ENCODE measurements at regions not wholly inside any gene's neighbourhood (a gene's known extent, or its start where the extent isn't known, plus 50 kb on each side); places are given as distances from the start of the nearest gene placed in this dataset.

DNA sequence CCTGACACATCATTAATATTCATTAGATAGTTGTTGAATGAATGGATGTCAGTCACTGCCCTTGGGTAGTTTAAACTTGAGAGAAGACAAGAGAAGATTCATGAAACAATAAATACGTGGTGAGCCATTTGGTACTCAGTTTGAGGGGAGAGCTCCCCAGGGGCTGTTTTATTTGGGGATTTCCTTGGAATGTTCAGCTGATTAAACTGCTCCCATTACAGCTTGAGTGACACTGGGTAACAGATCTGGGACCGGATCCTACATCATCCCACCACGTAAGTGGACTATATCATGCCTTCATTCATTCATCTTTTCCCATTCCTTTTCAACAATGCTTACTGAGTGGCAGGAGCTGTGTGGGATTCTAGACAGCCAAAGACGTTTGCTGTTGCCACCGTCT is 162.0 kb downstream of the FAT3 start:
- DNase-seq, result no peak

DNA sequence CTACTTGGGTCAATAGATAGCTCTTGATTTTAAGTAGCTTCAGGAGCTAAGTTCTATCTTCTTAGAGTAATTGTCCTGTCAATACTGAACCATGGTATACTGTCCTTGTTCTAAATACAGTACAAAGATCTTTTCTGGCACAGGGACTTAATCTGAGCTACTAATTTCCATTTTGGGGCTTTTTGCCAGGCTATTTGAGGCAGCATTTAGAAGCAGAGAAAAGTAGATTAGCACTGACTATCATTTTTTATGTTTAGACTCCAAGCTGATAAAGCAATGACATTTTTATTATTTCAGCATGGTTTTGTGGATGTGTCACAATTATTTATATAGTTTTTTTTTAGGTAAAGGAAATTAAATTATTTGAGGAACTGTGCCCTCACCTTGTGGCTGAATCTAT is 163.2 kb downstream of the FAT3 start:
- no peak for DNase-seq

DNA sequence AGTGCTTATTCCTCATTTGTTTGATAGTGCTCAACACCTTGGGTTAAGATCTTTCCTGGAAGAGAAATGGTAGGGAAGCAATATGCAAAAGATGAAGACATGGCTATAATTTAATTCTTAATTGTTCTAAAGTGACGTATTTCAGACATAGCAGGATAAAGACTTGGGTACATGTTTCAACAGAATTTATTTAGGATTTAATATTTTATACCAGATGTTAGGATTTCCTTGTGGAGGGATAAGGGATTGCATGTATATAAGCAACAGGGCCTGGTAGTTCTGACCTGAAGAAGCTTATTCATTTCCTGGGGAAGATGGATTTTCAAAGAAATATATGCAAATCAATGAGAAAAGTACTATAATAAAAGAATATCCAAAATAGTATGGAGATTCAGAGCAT is 163.8 kb downstream of the FAT3 start:
- DNase-seq, result no peak

DNA sequence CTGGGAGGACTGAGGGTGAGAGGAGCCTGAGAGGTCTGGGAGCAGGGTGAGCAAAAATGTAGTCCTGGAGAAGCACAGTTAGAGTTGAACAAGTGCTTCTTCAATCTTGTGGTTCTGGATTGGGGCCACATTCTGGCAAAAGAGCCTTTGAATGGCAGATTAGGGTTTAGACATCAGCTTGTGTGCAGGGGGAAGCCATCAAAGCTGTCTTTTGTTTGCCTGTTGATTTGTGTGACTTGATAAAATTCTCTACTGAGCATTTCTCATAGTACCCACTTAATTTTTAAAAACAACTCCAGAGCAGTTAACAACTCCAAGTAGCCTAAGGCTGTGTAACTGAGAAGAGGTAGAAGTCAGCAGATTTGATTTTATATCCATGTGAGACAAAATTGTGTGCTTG is 166.2 kb downstream of the FAT3 start:
- no peak for DNase-seq

DNA sequence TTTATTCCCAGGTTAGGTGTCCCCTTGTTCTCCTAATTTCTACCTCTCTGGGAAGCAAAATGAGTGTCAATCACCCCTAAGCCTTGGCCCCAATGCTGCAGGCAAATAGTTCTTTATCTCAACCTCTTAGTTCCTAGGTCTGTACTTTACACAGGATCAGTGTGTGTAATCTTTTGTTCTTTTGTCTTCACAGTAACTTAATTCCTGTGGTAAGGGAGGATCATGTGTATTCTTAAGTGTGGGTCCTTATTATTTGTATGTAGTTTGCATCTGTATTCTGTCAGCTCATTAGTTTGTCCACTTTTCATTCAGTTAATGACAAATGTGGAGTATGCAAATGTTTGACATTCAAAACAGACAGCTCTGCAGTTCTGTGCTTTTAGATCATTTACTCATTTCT is 166.7 kb downstream of the FAT3 start:
- no peak for DNase-seq

DNA sequence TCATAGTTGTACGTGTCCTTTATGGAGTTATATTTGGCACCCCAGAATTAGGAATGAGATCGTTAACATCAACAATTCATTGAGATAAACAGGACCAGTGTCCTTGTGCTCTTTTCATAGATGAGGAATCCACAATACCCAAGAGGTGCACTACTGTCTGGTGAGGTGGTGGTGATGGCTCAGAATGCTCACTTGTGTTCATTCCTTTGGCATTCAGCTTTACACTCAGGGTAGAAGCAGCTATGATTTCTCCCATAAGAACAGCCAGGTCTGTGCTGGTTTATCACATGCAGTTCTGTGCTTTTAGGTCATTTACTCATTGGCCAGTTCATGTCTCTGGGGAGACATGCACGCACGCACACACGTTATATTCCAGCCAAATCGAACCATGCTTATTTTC is 167.2 kb downstream of the FAT3 start:
- DNase-seq, result no peak

DNA sequence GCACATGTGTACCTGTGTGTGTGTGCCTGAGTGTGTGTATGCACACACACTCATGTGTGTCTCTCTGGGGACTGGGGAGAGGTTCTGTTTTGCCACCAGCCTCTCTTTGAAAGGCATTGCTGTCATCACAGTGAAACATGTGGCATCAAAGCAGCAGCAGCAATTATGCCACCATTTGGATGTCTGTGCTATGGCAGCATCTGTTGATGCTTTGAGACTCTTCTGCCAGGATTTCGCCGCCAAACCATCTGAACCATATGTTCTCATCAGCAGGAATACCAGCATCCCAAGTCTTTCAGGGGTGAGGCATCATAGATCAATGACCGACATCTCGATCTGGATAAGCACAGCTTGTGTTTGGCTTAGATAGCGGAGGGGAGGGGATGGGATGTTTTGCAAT is 168.6 kb downstream of the FAT3 start:
- DNase-seq, result no peak

DNA sequence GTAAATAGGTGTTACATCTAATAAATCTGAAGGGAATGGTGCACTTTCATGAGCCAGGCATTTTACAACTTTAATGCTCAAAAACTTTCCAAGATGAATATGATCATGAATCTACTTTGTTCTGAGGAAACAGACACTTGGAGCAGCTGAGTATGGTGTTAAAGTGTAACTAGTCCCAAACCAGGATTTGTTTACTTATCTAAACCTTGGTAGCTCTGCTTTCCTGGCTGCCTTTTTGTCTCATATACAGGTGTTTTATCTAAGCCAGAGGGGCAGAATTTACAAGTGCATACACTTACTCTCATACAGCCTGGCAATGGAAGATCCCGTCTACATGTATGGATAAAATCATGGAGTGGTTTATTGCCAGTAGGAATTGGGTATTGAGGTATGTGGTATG is 171.5 kb downstream of the FAT3 start:
- DNase-seq, result no peak

DNA sequence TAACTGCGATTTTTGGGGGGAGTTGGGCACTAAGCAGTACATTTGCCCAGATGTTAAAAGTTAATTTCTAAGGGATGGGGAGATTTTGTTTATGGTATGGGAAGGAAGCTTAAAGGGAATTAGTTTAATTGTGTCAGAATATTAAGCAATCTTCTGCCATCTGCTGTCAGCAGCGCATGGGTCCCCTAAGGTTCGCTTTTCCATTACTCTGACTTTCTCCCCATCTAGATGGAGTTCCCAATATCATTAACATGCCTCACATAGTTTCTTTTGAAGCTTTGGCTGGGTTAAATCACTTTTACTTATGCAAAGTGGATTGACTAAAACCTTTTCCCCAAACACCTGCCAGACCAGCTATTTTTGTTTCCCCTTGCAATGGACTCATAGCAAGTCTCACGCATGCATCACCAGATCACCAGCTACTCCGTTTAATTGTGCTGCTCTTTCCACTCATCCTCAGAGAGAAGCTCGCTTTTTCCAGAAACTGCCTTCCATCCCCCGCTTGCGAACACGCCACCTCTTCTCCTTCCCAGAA is 172.7 kb downstream of the FAT3 start:
- DNase-seq, result no peak

DNA sequence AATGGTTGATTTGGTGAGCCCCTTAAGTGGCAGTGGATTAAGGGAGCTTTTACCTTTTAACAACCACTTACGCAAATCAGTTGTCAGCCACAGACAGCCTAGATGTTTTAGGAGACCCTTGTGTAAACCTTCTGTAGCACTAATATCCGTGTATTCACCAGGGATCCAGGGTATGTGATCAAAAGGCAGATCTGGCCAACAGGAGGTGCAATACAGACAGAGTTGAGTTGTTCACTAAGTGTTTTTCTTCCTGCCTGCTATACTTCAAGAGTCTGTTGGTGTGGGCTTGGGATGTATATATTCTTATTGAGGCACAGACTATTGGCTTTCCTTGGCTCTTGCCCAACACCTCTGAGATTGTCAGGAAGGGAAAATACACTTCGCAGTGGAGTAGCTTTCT is 175.1 kb downstream of the FAT3 start:
- DNase-seq, result no peak

DNA sequence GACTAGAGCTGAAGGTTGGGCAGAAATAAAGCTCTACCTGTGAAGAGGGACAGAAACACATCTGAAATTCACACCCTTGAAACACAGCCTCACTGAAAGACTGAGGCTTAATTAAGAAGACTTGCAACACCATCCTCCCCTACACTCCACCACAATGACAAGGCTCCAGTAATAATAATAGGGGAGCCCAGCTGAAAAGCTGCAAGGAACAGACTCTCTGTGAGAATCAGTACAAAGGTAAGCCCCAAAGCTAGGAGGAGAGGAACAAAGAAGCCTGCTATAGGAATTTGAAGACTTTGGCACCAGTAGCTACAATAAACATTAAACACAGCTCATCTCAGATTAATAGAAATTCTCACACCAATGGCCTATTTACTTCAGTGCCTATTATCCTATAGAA is 176.9 kb downstream of the FAT3 start:
- DNase-seq, result no peak

DNA sequence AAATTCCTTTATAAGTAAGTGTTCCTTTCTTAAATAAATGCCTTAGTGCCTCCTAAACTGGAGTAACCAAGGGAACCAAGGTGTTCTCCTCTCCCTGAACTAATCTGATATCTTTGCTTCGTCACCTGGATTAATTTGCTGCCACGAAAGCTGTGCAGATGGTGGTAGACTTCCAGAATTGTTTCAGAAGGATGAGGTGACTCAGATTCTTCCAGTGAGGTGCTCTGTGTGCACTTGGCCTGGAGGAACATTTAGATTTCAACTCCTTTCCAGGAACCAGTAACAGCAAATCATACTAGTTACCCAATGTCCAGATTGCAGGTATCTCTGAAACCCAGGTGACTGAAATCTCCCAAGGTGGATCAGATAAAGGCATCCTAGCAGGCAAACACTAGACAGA is 181.9 kb downstream of the FAT3 start:
- no peak for DNase-seq

DNA sequence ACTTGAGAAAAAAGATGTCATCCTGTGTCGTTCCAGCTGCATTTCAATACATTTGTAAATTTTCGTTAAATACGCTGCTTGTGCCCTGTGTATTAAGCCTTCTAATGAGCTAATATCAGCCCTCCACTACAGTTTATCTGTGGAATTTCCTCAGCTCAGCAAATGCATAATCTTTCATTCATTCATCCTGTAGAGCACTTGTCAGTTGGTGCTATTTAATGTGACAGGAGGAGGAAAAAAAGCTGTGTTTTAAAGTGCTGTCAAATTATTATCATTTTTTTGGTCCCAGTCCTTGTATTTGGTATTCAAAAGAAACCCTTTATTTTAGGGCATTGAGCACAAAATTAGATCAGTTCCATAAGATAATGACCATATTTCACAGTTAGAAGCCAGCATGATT is 184.7 kb downstream of the FAT3 start:
- no peak for DNase-seq

DNA sequence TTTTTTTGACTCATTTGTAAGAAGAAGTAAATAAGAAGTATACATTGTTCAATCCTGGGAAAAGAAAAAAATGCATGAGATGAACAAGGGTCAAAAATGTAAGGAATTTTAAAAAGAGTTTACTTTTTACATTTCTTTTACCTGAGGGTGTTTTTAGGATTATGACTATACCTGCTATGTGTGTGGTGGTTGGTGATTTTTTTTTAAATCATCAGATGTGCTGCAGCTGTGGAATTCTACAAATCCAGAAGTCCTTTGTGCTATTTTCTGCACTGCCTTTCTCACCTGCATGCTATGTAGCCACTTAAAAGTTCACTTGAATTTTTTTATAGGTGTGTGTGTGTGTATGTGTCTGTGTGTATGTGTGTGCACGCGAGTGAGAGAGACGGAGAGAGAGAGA is 185.3 kb downstream of the FAT3 start:
- no peak for DNase-seq

DNA sequence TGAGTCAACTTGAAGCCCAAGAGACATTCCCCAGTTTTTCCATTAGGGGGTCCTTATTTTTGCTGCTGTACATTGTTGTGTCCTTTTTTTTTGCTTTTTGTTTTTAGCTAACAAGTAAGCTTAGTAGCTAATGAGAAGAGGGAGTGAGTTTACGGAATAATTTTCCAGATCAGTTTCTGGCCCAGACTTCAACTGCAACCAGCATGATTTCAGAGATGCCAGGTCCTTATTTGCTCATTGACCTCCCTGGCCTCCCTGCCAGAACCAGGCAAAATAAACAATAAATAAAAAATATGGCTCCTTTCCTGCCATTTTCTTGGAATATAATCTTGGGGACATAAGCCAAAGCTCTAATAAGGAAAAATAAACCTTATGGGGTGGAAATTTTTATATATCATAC is 185.9 kb downstream of the FAT3 start:
- DNase-seq, result no peak

DNA sequence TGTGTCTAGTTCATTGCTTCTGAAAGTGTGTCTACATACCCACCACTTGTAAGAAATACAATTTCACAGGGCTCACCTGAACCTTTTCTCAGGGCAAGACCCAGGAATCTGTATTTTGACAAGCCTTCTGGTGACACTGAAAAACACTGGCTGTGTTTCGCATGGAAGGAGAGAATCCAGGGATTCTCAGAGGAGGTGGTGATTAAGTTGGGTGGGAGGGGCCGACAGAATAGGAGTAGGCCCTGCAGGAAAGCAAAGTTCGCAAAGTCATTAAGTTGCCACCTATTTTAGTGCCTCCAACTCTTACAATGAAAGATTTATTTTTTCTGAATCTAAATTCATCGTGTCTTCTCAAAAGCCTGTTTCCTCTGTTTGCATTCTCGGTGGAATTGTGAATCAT is 186.8 kb downstream of the FAT3 start:
- no peak for DNase-seq

DNA sequence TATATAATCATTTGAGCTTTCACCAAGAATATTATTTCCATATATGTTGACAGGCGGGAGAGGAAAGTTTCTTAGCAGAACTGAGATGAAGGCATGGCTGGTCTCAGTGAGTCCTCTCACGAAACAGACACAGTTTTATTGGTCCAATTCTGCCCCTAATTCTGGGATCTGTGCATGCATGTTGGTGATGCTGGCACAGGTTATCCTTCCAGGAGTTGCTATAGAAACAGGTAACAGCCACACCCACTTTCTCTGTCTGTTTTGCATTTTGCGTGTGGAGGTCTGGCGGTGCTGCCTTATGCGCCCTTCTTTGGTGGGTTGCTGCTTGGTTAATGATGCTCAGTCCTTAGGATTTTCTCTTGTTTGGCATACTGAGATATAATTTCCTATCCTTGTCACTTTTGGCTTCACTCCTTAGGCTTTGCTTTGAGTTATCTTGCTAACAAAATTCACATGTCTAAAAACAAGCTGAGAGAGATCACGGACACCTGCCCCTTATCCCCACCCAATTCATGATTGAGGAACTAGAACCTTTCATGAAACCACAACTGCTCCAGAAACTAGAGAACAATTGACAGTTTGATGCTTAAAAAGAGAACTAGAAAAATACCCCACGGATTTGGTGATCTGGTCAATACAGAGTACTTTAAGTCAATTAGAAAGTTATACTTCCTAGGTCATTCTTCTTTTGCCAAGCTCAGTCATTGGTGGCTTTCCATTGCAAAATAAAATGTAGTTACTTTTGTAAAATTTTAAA is 189.3 kb downstream of the FAT3 start:
- no peak for DNase-seq

DNA sequence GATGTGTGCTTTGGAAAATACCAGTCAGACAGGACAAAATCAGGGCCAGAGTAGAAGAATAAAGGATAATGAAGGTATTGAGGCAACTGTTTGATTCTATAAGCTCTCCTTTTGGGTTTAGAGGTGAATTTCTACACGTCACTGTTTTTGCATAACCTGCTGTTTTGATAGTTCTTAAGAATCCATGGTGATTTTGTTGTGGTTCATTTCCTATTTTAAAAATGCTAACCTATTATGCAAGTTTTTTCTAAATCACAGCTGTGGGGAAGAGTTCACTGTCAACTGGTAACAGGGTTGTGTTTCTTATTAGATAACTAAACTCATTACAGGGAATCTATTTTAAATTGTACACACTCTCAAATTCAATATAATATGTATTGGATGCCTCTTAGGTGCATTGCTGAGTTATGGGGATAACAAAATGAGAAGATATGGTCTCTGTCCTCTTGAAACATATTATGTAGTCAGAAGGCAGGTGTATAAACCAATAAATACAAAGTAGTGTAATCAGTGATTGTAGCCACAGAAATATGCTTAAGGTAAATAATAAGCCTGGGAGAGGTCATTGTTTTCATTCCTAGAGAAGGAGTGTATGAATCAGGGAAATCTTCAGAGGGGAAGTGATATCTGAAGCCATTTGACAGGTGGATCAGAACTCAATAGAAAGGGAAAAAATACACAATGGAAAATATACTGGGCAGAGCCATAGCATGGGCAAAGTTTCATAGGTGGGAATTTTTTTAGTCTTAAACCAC is 192.5 kb downstream of the FAT3 start:
- DNase-seq, result no peak

DNA sequence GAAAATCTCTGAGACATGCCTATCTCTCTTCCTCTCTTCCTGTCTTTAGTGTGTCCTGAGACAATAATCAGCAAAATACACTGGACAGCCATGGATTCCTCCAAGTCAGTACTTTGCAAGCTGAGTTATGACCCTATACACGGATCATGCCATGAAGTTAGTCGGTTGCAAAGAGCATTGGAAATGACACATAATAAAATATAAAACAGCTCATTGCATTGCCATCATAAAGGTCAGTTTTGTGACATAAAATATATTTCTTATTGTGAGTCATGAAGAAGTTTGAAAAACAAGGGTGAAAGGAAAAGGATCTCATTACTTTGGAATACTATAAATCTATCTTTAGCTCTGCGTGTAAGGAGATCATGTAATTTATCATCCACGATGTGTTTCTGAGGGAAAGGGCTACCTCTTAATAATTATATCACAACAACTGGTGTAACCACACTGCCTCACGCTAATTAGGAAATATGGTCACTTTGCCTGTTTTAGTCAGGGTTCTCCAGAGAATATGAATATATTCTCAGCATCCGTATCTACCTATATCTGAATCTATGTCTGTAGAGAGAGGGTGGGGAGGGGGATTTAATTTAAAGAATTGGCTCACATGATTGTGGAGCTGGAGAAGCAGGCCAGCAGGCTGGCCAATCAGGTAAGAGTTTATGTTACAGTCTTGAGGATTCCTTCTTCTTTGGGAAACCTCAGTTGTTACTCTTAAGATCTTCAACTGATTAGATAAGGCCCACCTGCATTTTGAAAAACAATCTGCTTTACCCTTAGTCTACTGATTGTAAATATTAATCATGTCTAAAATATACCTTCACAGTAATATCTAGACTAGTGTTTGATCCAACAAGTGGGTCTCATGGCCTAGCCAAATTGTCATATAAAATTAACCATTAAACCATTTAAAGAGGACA is 198.8 kb downstream of the FAT3 start:
- no peak for DNase-seq

DNA sequence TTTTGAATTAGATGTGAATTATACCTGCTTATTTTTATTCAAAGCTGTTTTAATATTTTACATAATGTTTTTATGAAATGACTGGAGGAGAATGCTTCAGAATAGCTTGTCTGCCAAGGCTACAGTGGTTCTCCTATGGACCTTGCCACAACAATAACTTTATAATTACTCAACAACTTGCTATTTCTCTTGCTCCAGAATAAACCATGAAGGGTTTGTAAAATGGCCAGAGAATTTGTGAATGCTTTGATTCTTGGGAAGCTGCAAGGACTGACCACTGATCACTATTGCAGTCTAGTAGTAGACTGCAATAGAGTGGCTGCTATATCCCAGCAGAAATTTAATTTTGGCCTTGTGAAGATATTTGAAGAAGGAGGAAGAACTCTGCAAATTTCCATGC is 199.7 kb downstream of the FAT3 start:
- no peak for DNase-seq

DNA sequence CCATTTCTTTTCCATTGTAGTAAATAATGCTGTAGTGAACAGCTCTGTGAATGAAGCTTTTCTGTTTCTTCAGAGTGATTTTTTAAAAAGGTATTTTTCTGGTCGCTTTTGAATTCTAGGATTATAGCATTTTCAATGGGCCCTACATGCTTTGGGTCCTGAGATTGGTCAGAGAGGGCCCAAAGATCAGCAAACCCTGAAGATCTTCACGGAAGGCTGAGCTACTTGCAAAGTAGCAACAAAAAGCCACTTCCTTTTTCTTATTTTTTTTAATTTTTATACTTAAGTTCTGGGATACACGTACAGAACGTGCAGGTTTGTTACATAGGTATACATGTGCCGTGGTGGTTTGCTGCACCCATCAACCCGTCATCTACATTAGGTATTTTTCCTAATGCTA is 200.5 kb downstream of the FAT3 start:
- no peak for DNase-seq

DNA sequence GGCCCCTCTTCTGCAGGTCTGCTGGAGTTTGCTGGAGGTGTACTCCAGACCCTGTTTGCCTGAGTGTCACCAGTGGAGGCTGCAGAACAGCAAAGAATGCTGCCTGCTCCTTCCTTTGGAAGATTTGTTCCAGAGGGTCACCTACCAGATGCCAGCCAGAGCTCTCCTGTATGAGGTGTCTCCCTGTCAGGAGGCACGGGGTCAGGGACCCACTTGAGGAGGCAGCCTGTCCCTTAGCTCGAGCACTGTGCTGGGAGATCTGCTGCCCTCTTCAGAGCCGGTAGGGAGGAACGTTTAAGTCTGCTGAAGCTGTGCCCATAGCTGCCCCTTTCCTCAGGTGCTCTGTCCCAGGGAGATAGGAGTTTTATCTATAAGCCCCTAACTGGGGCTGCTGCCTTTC is 207.9 kb downstream of the FAT3 start:
- no peak for DNase-seq

Data from femur (tissue), 1 donor.